Gastroesophageal sphincter (tissue), 4 donors: ENCODE measurements at regions not wholly inside any gene's neighbourhood (a gene's known extent, or its start where the extent isn't known, plus 50 kb on each side); places are given as distances from the start of the nearest gene placed in this dataset.

Source experiments
- ATAC-seq: fragments of 150-250 bp; one replicate; pipeline ENCODE4 v1.9.1; 2016; ENCODE audit warnings: mild to moderate bottlenecking, moderate library complexity
- H3K27ac ChIP-seq, 4 donors: fragments of 200-600 bp; sonication (generic) in 3 of 4; 1 replicate in 3 of 4; 2 replicates in 1 of 4; pipeline ENCODE4 v1.5.1; 2016 to 2019
- H3K27me3 ChIP-seq: fragments of 200-600 bp; sonication (generic); one replicate; pipeline ENCODE4 v1.5.1; 2019
- H3K36me3 ChIP-seq, 2 donors: fragments of 200-600 bp; sonication (generic); one replicate each; pipeline ENCODE4 v1.5.1; 2019; ENCODE audit warnings: control low read depth in 1 of 2
- H3K4me1 ChIP-seq, 3 donors: fragments of 200-600 bp; sonication (generic); 1 replicate in 2 of 3; 2 replicates in 1 of 3; pipeline ENCODE4 v1.5.1; 2016 to 2019; ENCODE audit warnings: control low read depth in 2 of 3
- H3K4me3 ChIP-seq, 2 donors: fragments of 200-600 bp; sonication (generic); one replicate each; pipeline ENCODE4 v1.5.1; 2019; ENCODE audit warnings: mild to moderate bottlenecking in 1 of 2, moderate library complexity in 1 of 2
- H3K9me3 ChIP-seq, 3 donors: fragments of 200-600 bp; sonication (generic); one replicate each; pipeline ENCODE4 v1.5.1; 2017 to 2019; ENCODE audit warnings: control low read depth in 2 of 3
- CTCF ChIP-seq, 4 experiments: fragments of 200-600 bp in 2 of 4; fragments of 450-650 bp in 2 of 4; sonication (generic) in 1 of 4; IDR thresholded peaks; one replicate each; pipeline ENCODE4 v1.5.1; 2017 to 2019; ENCODE audit warnings: antibody characterized with exemption in 4 of 4, mild to moderate bottlenecking in 2 of 4, moderate library complexity in 2 of 4
- EP300 ChIP-seq: sonication (generic); formaldehyde crosslinking; IDR thresholded peaks from one replicate; pipeline ENCODE4 v1.6.1; 2017; ENCODE audit warnings: antibody characterized with exemption, mild to moderate bottlenecking
- POLR2A ChIP-seq, 2 donors: fragments of 450-650 bp; IDR thresholded peaks; one replicate each; pipeline ENCODE4 v1.6.1; 2017; ENCODE audit warnings: antibody characterized with exemption in 2 of 2, mild to moderate bottlenecking in 2 of 2, moderate library complexity in 1 of 2
- POLR2AphosphoS5 ChIP-seq: sonication (generic); formaldehyde crosslinking; IDR thresholded peaks from one replicate; pipeline ENCODE4 v1.6.1; 2017; ENCODE audit warnings: antibody characterized with exemption
- WGBS, 2 donors: methylation state at CpG; one replicate each; pipeline ENCODE4 v1.1.5; 2018; ENCODE audit warnings: low coverage in 1 of 2; 5-methylcytosine and 5-hydroxymethylcytosine counted together

DNA sequence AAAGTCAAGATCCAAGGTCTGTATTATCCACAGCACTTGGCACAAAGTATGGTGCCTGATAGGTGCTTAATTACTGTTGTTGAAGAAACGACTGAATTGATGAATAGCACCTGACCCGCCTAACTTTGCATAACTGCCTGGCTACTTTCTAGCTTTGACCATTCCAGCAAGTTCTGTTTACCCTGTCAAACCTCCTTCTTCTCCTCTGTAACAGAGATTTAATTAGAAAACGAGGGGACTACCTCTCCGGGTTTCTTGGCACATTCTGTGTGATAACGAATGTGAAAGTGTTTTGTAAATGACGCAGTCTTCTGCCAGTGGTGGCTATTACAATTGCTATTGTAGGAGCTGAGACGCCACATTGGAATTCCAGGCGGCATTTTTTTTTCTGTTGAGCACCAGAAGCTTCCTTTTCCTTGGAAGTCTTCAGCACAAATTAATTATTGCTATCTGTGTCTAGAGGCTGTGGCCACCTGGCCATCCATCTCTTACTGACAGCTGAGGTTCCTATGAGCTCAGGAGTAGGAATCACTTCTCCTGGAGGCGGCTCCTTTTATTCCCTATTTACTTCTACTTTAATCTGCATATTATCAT is 522.9 kb downstream of the HS3ST4 start:
- H3K4me3 ChIP-seq: no peak overlapping the region
- H3K36me3 ChIP-seq: no peaks in the 10 kb centered on the region
- WGBS, 2 donors: 10 to 15% methylated on average over 8 to 9 of the region's 9 CpGs
- H3K27ac ChIP-seq: peak overlapping the region in 1 of 4 donors; percentile 7
- H3K9me3 ChIP-seq: no peaks in the 10 kb centered on the region
- no peaks in the 10 kb centered on the region for H3K27me3 ChIP-seq
- no peak for TF ChIP-seq EP300
- no peak for TF ChIP-seq CTCF (IDR thresholded peaks at IDR 0.05)
- TF ChIP-seq POLR2A (IDR thresholded peaks at IDR 0.05): no peak
- no peak for TF ChIP-seq POLR2AphosphoS5
- no peaks in the 10 kb centered on the region for H3K4me1 ChIP-seq
- ATAC-seq: no peak

DNA sequence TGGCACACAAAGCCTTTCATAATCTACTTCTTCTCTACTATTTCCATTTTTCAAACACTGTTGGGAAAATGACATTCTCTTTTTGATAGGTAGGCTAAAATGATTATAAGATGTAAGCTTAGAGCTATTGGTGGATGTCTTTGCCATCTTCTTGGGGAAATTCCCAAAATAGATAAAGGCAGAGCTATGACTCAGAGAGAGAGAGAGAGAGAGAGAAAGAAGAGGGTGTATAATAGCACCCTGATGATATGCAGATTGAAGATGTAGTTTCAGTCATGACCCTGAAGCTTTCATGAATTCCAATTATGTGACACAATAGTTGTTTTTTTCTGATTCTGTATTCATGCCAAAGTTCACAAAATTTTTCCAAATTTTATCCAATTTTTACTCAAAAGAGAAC is 529.1 kb downstream of the HS3ST4 start:
- no peak for ATAC-seq
- no peaks in the 10 kb centered on the region for H3K36me3 ChIP-seq
- TF ChIP-seq EP300 (no peak), POLR2AphosphoS5 (no peak), CTCF (IDR thresholded peaks at IDR 0.05) (no peak)
- no peaks in the 10 kb centered on the region for H3K27me3 ChIP-seq
- no peaks in the 10 kb centered on the region for H3K4me1 ChIP-seq
- H3K27ac ChIP-seq: no peak overlapping the region
- no peak overlapping the region for H3K4me3 ChIP-seq
- no peaks in the 10 kb centered on the region for H3K9me3 ChIP-seq

DNA sequence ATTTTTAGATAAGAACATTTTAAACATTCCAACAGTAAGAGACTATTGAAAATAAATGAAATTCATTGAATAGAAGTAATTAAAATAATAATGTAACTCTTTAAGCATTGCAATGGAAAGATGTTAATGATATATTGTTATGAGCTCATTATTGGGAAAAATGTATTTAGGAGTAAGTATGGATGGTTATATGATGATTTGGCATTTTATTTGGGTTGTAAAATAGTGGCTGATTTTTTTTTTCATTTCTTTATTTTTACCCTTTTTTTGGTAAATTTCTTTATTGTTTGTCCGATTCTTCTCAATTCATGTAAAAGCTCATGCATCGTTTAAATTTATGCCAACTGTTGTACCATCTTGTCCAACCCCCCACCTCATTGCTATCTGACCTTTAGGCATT is 539.9 kb downstream of the HS3ST4 start:
- no peak overlapping the region for H3K27ac ChIP-seq
- H3K9me3 ChIP-seq: no peaks in the 10 kb centered on the region
- WGBS, 2 donors: 88 to 94% methylated on average over 2 of the region's 2 CpGs
- H3K36me3 ChIP-seq: no peaks in the 10 kb centered on the region
- no peak overlapping the region for H3K4me3 ChIP-seq
- H3K27me3 ChIP-seq: no peaks in the 10 kb centered on the region
- TF ChIP-seq POLR2AphosphoS5: no peak
- TF ChIP-seq POLR2A (IDR thresholded peaks at IDR 0.05): no peak
- no peak for TF ChIP-seq CTCF (IDR thresholded peaks at IDR 0.05)
- TF ChIP-seq EP300: no peak
- no peak for ATAC-seq
- H3K4me1 ChIP-seq: no peaks in the 10 kb centered on the region

GRCh38 chr16:26240807-26241206 is 549.0 kb downstream of the HS3ST4 start:
- no peak for ATAC-seq
- no peaks in the 10 kb centered on the region for H3K4me1 ChIP-seq
- no peaks in the 10 kb centered on the region for H3K27me3 ChIP-seq
- H3K36me3 ChIP-seq: no peaks in the 10 kb centered on the region
- peaks cover 0 to 6% (median 0%) of the 10 kb centered on the region in 3 donors for H3K9me3 ChIP-seq
- 83 to 100% methylated on average over 5 to 6 of the region's 6 CpGs for WGBS, 2 donors
- H3K27ac ChIP-seq: no peak overlapping the region
- H3K4me3 ChIP-seq: no peak overlapping the region
- TF ChIP-seq EP300 (no peak), POLR2A (IDR thresholded peaks at IDR 0.05) (no peak), POLR2AphosphoS5 (no peak), CTCF (IDR thresholded peaks at IDR 0.05) (no peak)

DNA sequence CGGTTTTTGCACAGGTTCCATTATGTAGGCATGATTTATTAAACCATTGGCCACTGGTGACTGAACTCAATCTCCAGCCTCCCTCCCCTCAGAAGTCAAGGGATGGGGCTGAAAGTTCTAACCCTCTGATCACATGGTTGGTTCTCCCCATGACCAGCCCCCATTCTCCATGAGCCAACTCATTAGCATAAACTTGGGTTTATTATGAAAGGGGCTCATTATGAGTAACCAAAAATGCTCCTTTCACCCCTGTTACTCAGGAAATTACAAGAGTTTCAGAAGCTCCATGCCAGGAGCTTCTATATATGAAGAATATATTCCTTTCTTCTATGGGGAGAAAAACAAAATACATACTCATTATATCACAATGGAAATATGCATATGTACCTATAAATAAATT is 555.3 kb downstream of the HS3ST4 start:
- no peak for TF ChIP-seq CTCF (IDR thresholded peaks at IDR 0.05)
- TF ChIP-seq POLR2AphosphoS5: no peak
- TF ChIP-seq POLR2A (IDR thresholded peaks at IDR 0.05): no peak
- no peak for TF ChIP-seq EP300

More for the DNA sequence above, 555.3 kb downstream of the HS3ST4 start:
- H3K9me3 ChIP-seq: peaks cover 0 to 6% (median 0%) of the 10 kb centered on the region in 3 donors
- H3K36me3 ChIP-seq: no peaks in the 10 kb centered on the region
- 78% methylated on average over 1 of the region's 1 CpG; no CpG with 5 or more reads in 1 of the 2 donors for WGBS, 2 donors
- no peak overlapping the region for H3K27ac ChIP-seq
- no peaks in the 10 kb centered on the region for H3K4me1 ChIP-seq
- H3K27me3 ChIP-seq: no peaks in the 10 kb centered on the region
- ATAC-seq: no peak
- no peak overlapping the region for H3K4me3 ChIP-seq
